SK-N-SH (cell line): ENCODE measurements at regions not wholly inside any gene's neighbourhood (a gene's known extent, or its start where the extent isn't known, plus 50 kb on each side); places are given as distances from the start of the nearest gene placed in this dataset.

Source experiments
- CTCF ChIA-PET: fragments of 300-600, 350-600 bp; formaldehyde crosslinking; extraction: SDS; loops from one replicate; lab custom pipeline; 2021; lab: Yijun Ruan, JAX
- POLR2A ChIA-PET: fragments of 350-600 bp; sonication (Branson Sonifier 250); formaldehyde crosslinking; extraction: SDS; loops from one replicate; lab custom pipeline; 2020; ENCODE audit warnings: antibody characterized with exemption, inconsistent platforms; lab: Yijun Ruan, JAX
- DNase-seq: peaks from one replicate; pipeline ENCODE4 v3.0.0; 2012
- H2AFZ ChIP-seq: fragments of 200-600 bp; sonication (generic); 2 replicates; pipeline ENCODE4 v1.8.1; 2016; ENCODE audit warnings: antibody characterized with exemption, mild to moderate bottlenecking, low read depth
- H3F3A ChIP-seq: fragments of 200-600 bp; sonication (generic); replicated peaks from 2 replicates; pipeline ENCODE3; 2016; ENCODE audit warnings: antibody characterized with exemption, mild to moderate bottlenecking; ENCODE audit not compliant: insufficient read depth
- H3K27ac ChIP-seq, 2 experiments: fragments of 200-500 bp in 1 of 2; fragments of 200-600 bp in 1 of 2; sonication (Bioruptor generic) in 1 of 2; sonication (generic), shearing (Covaris generic) in 1 of 2; 2 replicates each; pipeline versions ENCODE4 v1.5.1 to v1.6.1; 2014 to 2016; ENCODE audit warnings: low read depth in 2 of 2, inconsistent platforms in 1 of 2, low read length in 1 of 2, mild to moderate bottlenecking in 1 of 2, mixed read lengths in 1 of 2
- H3K27me3 ChIP-seq: fragments of 200-600 bp; sonication (generic), shearing (Covaris generic); 2 replicates; pipeline ENCODE4 v1.6.1; 2016; ENCODE audit warnings: mixed run types; ENCODE audit not compliant: insufficient read depth
- H3K36me3 ChIP-seq, 2 experiments: fragments of 200-500 bp in 1 of 2; fragments of 200-600 bp in 1 of 2; sonication (Bioruptor generic) in 1 of 2; sonication (generic) in 1 of 2; replicated peaks in 1 of 2; 2 replicates each; pipeline versions ENCODE3 to v1.5.1; 2014 to 2016; ENCODE audit warnings: low read length in 1 of 2, mild to moderate bottlenecking in 1 of 2; ENCODE audit not compliant: insufficient read depth in 2 of 2, control insufficient read depth in 1 of 2
- H3K4me1 ChIP-seq, 2 experiments: fragments of 200-500 bp in 1 of 2; fragments of 200-600 bp in 1 of 2; sonication (Bioruptor generic) in 1 of 2; sonication (generic), shearing (Covaris generic) in 1 of 2; 2 replicates each; pipeline versions ENCODE4 v1.5.1 to v1.6.1; 2014 to 2016; ENCODE audit warnings: low read depth in 1 of 2, low read length in 1 of 2, mixed run types in 1 of 2; ENCODE audit not compliant: insufficient read depth in 2 of 2, control insufficient read depth in 1 of 2
- H3K4me2 ChIP-seq: fragments of 200-600 bp; sonication (generic), shearing (Covaris generic); 2 replicates; pipeline ENCODE4 v1.6.1; 2017; ENCODE audit warnings: mixed run types
- H3K4me3 ChIP-seq, 2 experiments: fragments of 200-500 bp in 1 of 2; fragments of 200-600 bp in 1 of 2; sonication (Bioruptor generic) in 1 of 2; sonication (generic), shearing (Covaris generic) in 1 of 2; 2 replicates each; pipeline versions ENCODE4 v1.5.1 to v1.8.1; 2014 to 2016; ENCODE audit warnings: low read depth in 2 of 2, inconsistent platforms in 1 of 2, low read length in 1 of 2, mild to moderate bottlenecking in 1 of 2, mixed read lengths in 1 of 2, moderate library complexity in 1 of 2
- H3K79me2 ChIP-seq: fragments of 200-600 bp; sonication (generic); 2 replicates; pipeline ENCODE4 v1.8.1; 2017; ENCODE audit warnings: mild to moderate bottlenecking; ENCODE audit not compliant: insufficient read depth
- H3K9ac ChIP-seq: fragments of 200-600 bp; sonication (generic); 2 replicates; pipeline ENCODE4 v1.6.1; 2017; ENCODE audit warnings: mixed run types
- H3K9me2 ChIP-seq: fragments of 200-600 bp; sonication (generic); 2 replicates; pipeline ENCODE4 v1.6.1; 2017; ENCODE audit warnings: mixed run types
- H3K9me3 ChIP-seq: fragments of 200-600 bp; sonication (generic); 2 replicates; pipeline ENCODE4 v1.6.1; 2017; ENCODE audit warnings: mixed run types, mild to moderate bottlenecking, moderate library complexity
- H4K20me1 ChIP-seq: fragments of 200-600 bp; sonication (generic); 2 replicates; pipeline ENCODE4 v1.6.1; 2017; ENCODE audit warnings: mild to moderate bottlenecking, mixed run types; ENCODE audit not compliant: insufficient read depth
- CHD2 ChIP-seq: fragments of 150-350 bp; IDR thresholded peaks from 2 replicates; pipeline ENCODE4 v1.6.1; 2018; ENCODE audit warnings: low read length; ENCODE audit not compliant: partially characterized antibody
- EP300 ChIP-seq, 2 experiments: IDR thresholded peaks; 2 replicates each; pipeline versions ENCODE4 v1.4.0 to v1.6.1; 2012; ENCODE audit warnings: borderline replicate concordance in 1 of 2, low read depth in 1 of 2, low read length in 1 of 2
- FOSL2 ChIP-seq: IDR thresholded peaks from 2 replicates; pipeline ENCODE4 v1.4.0; 2012; ENCODE audit warnings: low read depth, mild to moderate bottlenecking, moderate library complexity, borderline replicate concordance
- GATA2 ChIP-seq: sonication (generic); formaldehyde crosslinking; IDR thresholded peaks from 2 replicates; pipeline ENCODE4 v1.5.0; 2020; ENCODE audit warnings: mild to moderate bottlenecking, missing genetic modification reagents
- NFIC ChIP-seq: IDR thresholded peaks from 2 replicates; pipeline ENCODE4 v1.4.0; 2012; ENCODE audit warnings: borderline replicate concordance
- NRF1 ChIP-seq: IDR thresholded peaks from 2 replicates; pipeline ENCODE4 v1.6.1; 2012; ENCODE audit warnings: low read depth, mild to moderate bottlenecking, low read length
- PBX3 ChIP-seq: IDR thresholded peaks from 2 replicates; pipeline ENCODE4; 2012
- RCOR1 ChIP-seq: fragments of 150-350 bp; IDR thresholded peaks from 2 replicates; pipeline ENCODE4 v1.6.1; 2017; ENCODE audit warnings: antibody characterized with exemption, low read length
- TCF12 ChIP-seq: IDR thresholded peaks from 2 replicates; pipeline ENCODE4 v1.4.0; 2012
- WGBS: methylation state at CpG from one replicate; pipeline ENCODE4 v1.1.6; 2017; ENCODE audit warnings: low lambda C conversion rate; 5-methylcytosine and 5-hydroxymethylcytosine counted together
- TF ChIP-seq, protein P1 (sequence below): IDR thresholded peaks from 2 replicates; pipeline ENCODE4 v1.4.0; 2012; ENCODE audit warnings: low read depth, borderline replicate concordance
- TF ChIP-seq, protein P2 (sequence below): fragments of 200-600 bp; sonication (generic); IDR thresholded peaks from 2 replicates; pipeline ENCODE4 v1.6.1; 2017; ENCODE audit warnings: antibody characterized with exemption, mild to moderate bottlenecking, moderate library complexity
- TF ChIP-seq, protein P3 (sequence below): fragments of 150-350 bp; IDR thresholded peaks from 2 replicates; pipeline ENCODE4 v1.6.1; 2016; ENCODE audit warnings: mild to moderate bottlenecking, low read depth, low read length

DNA sequence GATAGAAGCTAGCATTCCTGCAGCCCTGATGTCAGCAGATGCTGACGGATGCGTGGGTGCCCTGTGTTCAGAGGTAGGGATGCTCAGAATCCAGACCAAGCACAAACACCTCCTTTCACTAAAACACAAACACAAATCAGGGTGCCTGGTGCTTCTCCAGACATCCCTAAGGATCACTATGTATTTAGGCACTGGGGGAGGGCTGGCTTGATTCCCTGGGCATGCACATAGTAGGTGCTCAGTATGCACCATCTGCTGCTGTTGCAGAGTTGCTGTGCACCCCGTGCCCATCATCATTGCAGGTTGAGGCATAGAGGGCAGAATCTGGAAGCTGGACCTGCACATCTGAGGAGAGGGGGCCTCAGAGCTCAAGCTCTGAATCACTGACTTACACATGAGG, 114.8 kb downstream of the PHETA1 start (continued):
- no peak for TF ChIP-seq TCF12
- no peak for TF ChIP-seq CHD2
- TF ChIP-seq GATA2 (CRISPR knock-in tag): no peak
- no peak for TF ChIP-seq FOSL2

DNA sequence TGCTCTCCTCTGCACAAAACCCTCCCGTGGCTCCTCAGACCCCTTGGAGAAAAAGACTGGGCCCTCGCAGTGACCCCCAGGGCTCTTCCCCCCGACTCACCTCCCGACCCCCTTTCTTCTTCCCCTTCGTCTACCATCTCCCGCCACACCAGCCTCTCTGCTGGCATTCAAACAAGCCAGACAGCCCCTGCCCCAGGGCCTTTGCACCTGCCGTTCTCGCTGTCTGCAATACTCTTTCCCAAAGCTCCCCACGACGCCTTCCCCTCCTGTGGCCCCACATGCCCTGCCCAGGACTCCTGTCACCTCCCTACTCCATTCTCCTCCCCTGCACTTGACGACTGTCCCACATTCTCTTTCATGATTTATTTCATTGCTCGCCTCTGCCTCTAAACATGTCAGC, 115.7 kb downstream of the PHETA1 start:
- H3K27ac ChIP-seq: no peak overlapping the region
- no peak overlapping the region for H3K9ac ChIP-seq
- no peak overlapping the region for H2AFZ ChIP-seq
- no peaks in the 10 kb centered on the region for H3K36me3 ChIP-seq
- TF ChIP-seq PBX3 (no peak), EP300 (IDR thresholded peaks at IDR 0.05; ENCODE audit: borderline replicate concordance in 1 of 2, low read depth in 1 of 2, low read length in 1 of 2) (no peak), NFIC (no peak), NRF1 (no peak), RCOR1 (no peak)
- TF ChIP-seq, protein P1, sequence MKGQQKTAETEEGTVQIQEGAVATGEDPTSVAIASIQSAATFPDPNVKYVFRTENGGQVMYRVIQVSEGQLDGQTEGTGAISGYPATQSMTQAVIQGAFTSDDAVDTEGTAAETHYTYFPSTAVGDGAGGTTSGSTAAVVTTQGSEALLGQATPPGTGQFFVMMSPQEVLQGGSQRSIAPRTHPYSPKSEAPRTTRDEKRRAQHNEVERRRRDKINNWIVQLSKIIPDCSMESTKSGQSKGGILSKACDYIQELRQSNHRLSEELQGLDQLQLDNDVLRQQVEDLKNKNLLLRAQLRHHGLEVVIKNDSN: no peak
- TF ChIP-seq, protein P2, sequence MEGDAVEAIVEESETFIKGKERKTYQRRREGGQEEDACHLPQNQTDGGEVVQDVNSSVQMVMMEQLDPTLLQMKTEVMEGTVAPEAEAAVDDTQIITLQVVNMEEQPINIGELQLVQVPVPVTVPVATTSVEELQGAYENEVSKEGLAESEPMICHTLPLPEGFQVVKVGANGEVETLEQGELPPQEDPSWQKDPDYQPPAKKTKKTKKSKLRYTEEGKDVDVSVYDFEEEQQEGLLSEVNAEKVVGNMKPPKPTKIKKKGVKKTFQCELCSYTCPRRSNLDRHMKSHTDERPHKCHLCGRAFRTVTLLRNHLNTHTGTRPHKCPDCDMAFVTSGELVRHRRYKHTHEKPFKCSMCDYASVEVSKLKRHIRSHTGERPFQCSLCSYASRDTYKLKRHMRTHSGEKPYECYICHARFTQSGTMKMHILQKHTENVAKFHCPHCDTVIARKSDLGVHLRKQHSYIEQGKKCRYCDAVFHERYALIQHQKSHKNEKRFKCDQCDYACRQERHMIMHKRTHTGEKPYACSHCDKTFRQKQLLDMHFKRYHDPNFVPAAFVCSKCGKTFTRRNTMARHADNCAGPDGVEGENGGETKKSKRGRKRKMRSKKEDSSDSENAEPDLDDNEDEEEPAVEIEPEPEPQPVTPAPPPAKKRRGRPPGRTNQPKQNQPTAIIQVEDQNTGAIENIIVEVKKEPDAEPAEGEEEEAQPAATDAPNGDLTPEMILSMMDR: no peak
- TF ChIP-seq, protein P3, sequence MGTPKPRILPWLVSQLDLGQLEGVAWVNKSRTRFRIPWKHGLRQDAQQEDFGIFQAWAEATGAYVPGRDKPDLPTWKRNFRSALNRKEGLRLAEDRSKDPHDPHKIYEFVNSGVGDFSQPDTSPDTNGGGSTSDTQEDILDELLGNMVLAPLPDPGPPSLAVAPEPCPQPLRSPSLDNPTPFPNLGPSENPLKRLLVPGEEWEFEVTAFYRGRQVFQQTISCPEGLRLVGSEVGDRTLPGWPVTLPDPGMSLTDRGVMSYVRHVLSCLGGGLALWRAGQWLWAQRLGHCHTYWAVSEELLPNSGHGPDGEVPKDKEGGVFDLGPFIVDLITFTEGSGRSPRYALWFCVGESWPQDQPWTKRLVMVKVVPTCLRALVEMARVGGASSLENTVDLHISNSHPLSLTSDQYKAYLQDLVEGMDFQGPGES: no peak
- H4K20me1 ChIP-seq: no peaks in the 10 kb centered on the region
- no peak overlapping the region for H3K4me3 ChIP-seq
- DNase-seq: no peak
- no peaks in the 10 kb centered on the region for H3K79me2 ChIP-seq
- H3K27me3 ChIP-seq: no peaks in the 10 kb centered on the region
- H3K9me3 ChIP-seq: no peaks in the 10 kb centered on the region
- 53% methylated on average over 12 of the region's 12 CpGs for WGBS
- no peak overlapping the region for H3K4me2 ChIP-seq
- POLR2A ChIA-PET: no interaction called here
- H3K4me1 ChIP-seq: peaks cover 0 to 15% of the 10 kb centered on the region in 2 experiments; a peak in 1 of 4 replicates
- H3F3A ChIP-seq: no peaks in the 10 kb centered on the region
- H3K9me2 ChIP-seq: no peaks in the 10 kb centered on the region
- CTCF ChIA-PET: interaction anchor here (0.8 to 1.9 kb wide), 3 partner anchors 10 to 45 kb away, joined by 3 to 4 read pairs (median 4); no protein-coding TSS in a partner anchor
